ENCODE measurements at regions not wholly inside any gene's neighbourhood (a gene's known extent, or its start where the extent isn't known, plus 50 kb on each side); places are given as distances from the start of the nearest gene placed in this dataset.

GRCh38 chr2:236689393-236689700 is 119.7 kb downstream of the ACKR3 start:
- TF ChIP-seq, protein P1, sequence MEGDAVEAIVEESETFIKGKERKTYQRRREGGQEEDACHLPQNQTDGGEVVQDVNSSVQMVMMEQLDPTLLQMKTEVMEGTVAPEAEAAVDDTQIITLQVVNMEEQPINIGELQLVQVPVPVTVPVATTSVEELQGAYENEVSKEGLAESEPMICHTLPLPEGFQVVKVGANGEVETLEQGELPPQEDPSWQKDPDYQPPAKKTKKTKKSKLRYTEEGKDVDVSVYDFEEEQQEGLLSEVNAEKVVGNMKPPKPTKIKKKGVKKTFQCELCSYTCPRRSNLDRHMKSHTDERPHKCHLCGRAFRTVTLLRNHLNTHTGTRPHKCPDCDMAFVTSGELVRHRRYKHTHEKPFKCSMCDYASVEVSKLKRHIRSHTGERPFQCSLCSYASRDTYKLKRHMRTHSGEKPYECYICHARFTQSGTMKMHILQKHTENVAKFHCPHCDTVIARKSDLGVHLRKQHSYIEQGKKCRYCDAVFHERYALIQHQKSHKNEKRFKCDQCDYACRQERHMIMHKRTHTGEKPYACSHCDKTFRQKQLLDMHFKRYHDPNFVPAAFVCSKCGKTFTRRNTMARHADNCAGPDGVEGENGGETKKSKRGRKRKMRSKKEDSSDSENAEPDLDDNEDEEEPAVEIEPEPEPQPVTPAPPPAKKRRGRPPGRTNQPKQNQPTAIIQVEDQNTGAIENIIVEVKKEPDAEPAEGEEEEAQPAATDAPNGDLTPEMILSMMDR (IDR thresholded peaks at IDR 0.05) = no peak
- no peak for TF ChIP-seq POLR2A (IDR thresholded peaks at IDR 0.05)
